AG09319 (cell line): ENCODE measurements at regions not wholly inside any gene's neighbourhood (a gene's known extent, or its start where the extent isn't known, plus 50 kb on each side); places are given as distances from the start of the nearest gene placed in this dataset.
"Not testable (repeated sequence)": the region's sequence is repeated elsewhere in the genome, so short reads cannot be mapped to it uniquely, and the experiment has no call there.

Experiments
- DNase-seq: peaks from one replicate; pipeline ENCODE4 v3.0.0-alpha.2; 2010; ENCODE audit warnings: low read depth; ENCODE audit errors: extremely low read depth
- CTCF ChIP-seq: IDR thresholded peaks from 2 replicates; pipeline ENCODE4 v1.5.1; 2011; ENCODE audit warnings: low read depth, mild to moderate bottlenecking, inconsistent platforms, low read length, moderate library complexity

GRCh38 chr1:29684141-29684540, 447.8 kb downstream of the PTPRU start:
- DNase-seq, result no peak
- no peak for TF ChIP-seq CTCF

- no peak for TF ChIP-seq CTCF
These were observed 447.1 kb downstream of the PTPRU start for GRCh38 chr1:29683472-29683871.

GRCh38 chr1:29682919-29683295, 446.6 kb downstream of the PTPRU start:
- TF ChIP-seq CTCF, result no peak
- DNase-seq, result no peak

More at GRCh38 chr1:29683472-29683871, 447.1 kb downstream of the PTPRU start:
- no peak for DNase-seq

- DNase-seq, result no peak
- TF ChIP-seq CTCF, result no peak
These were observed 446.0 kb downstream of the PTPRU start for GRCh38 chr1:29682171-29682918.

- DNase-seq, result not testable (repeated sequence)
These were observed 445.1 kb downstream of the PTPRU start for GRCh38 chr1:29681416-29681815.

GRCh38 chr1:29679828-29680558, 443.7 kb downstream of the PTPRU start:
- no peak for TF ChIP-seq CTCF
- DNase-seq, result no peak

GRCh38 chr1:29679316-29679715, 443.0 kb downstream of the PTPRU start:
- DNase-seq, result no peak

More at GRCh38 chr1:29679316-29679715, 443.0 kb downstream of the PTPRU start:
- no peak for TF ChIP-seq CTCF
